Astrocyte of the cerebellum (primary cell): ENCODE measurements at regions not wholly inside any gene's neighbourhood (a gene's known extent, or its start where the extent isn't known, plus 50 kb on each side); places are given as distances from the start of the nearest gene placed in this dataset.
A peak's percentile ranks its signal among the peaks of the same experiment; 100 is the strongest.

Experiments used
- DNase-seq: peaks from one replicate; pipeline ENCODE4 v3.0.0-alpha.2; 2011; ENCODE audit warnings: low read depth
- H3K4me3 ChIP-seq: 2 replicates; pipeline ENCODE4 v1.5.1; 2011; ENCODE audit warnings: mild to moderate bottlenecking, low read depth, low read length, moderate library complexity
- CTCF ChIP-seq: IDR thresholded peaks from 2 replicates; pipeline ENCODE4 v1.5.1; 2012; ENCODE audit warnings: low read length, low read depth, moderate library complexity, mild to moderate bottlenecking; ENCODE audit errors: missing control alignments
- in situ Hi-C: cut with HindIII; loops from 2 replicates; pipeline ENCODE4 v1.10.0; 2017; ENCODE audit warnings: low sequenced_read_pairs

- H3K4me3 ChIP-seq = no peak overlapping the region
- DNase-seq = no peak
- in situ Hi-C loops = no loop called here
- TF ChIP-seq CTCF = no peak
These were observed 204.4 kb downstream of the TMX1 start for GRCh38 chr14:51444353-51445000.

- in situ Hi-C loops = no loop called here
- no peak overlapping the region for H3K4me3 ChIP-seq
- no peak for TF ChIP-seq CTCF
- DNase-seq = no peak
These were observed 204.9 kb downstream of the TMX1 start for GRCh38 chr14:51445001-51445390.

GRCh38 chr14:51446771-51447170 is 204.9 kb upstream of the FRMD6 start:
- no peak for DNase-seq
- H3K4me3 ChIP-seq = no peak overlapping the region
- in situ Hi-C loops = no loop called here
- no peak for TF ChIP-seq CTCF

GRCh38 chr14:51447411-51447810 is 204.3 kb upstream of the FRMD6 start:
- H3K4me3 ChIP-seq = no peak overlapping the region
- in situ Hi-C loops = no loop called here
- DNase-seq = no peak
- no peak for TF ChIP-seq CTCF

GRCh38 chr14:51448831-51449670 is 202.7 kb upstream of the FRMD6 start:
- no peak overlapping the region for H3K4me3 ChIP-seq
- TF ChIP-seq CTCF = no peak
- peak; percentile 75 for DNase-seq
- in situ Hi-C loops = no loop called here

GRCh38 chr14:51449681-51450080 is 202.0 kb upstream of the FRMD6 start:
- in situ Hi-C loops = no loop called here
- no peak for TF ChIP-seq CTCF
- DNase-seq = no peak
- no peak overlapping the region for H3K4me3 ChIP-seq
